ENCODE measurements at regions not wholly inside any gene's neighbourhood (a gene's known extent, or its start where the extent isn't known, plus 50 kb on each side); places are given as distances from the start of the nearest gene placed in this dataset.

DNA sequence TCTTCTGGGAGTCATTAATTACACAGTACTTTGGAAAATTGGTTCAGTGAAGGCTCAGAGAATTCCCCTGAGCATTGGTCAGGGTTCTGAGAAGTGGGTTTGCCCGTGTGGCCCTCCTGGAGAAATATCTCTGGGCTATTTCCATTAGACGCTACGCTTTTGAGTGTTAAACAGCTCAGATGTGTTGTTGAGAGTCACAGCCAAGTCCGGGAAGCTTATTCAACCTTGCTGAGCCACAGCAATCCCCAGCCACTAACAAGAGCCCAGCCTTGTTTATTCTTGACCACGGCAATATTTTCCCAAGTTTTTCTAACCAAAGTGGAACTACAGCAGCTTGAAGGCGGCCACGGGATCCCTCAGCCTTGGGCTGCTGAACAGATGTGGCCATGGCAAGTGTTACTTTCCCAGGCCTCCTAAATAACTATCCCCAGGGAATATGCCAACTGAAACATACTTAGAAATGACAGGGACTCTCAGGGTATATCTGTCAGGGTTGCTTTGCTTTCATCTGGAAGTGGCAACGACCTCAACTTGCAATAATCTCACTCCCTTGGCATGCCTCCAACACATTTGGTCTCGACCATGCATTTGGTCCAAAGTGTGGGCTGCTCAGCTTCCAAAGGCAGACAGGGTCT lies 214.7 kb downstream of the EMX2 start:
- TF ChIP-seq, protein P1, sequence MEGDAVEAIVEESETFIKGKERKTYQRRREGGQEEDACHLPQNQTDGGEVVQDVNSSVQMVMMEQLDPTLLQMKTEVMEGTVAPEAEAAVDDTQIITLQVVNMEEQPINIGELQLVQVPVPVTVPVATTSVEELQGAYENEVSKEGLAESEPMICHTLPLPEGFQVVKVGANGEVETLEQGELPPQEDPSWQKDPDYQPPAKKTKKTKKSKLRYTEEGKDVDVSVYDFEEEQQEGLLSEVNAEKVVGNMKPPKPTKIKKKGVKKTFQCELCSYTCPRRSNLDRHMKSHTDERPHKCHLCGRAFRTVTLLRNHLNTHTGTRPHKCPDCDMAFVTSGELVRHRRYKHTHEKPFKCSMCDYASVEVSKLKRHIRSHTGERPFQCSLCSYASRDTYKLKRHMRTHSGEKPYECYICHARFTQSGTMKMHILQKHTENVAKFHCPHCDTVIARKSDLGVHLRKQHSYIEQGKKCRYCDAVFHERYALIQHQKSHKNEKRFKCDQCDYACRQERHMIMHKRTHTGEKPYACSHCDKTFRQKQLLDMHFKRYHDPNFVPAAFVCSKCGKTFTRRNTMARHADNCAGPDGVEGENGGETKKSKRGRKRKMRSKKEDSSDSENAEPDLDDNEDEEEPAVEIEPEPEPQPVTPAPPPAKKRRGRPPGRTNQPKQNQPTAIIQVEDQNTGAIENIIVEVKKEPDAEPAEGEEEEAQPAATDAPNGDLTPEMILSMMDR (IDR thresholded peaks at IDR 0.05), result no peak

DNA sequence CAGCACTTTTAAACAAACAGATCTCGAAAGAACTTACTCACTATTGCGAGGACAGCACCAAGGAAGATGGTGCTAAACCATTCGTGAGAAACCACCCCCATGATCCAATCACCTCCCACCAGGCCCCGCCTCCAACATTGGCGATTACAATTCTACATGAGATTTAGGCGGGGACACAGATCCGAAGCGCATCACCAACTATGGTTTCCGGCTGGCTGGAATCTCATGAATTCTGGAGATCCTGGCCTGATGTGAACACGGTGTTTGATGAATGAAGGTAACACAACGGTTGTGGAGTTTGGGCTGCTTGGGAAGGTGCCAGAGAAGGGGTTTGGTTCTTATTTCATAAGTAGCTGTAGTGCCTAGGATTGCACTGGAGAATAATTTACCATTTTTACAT lies 216.7 kb downstream of the EMX2 start:
- Histone ChIP-seq H3K4me3 (ENCODE audit: low read depth in 1 of 2, low read length in 1 of 2) (no peak overlapping the region), H3K9me3 (no peaks in the 10 kb centered on the region), H3K27ac (no peak overlapping the region), H3K27me3 (peaks cover 90% of the 10 kb centered on the region), H3K36me3 (no peaks in the 10 kb centered on the region), H3K4me1 (ENCODE audit: control insufficient read depth in 1 of 2, insufficient read depth in 1 of 2, low read depth in 1 of 2, low read length in 1 of 2) (no peaks in the 10 kb centered on the region)
- TF ChIP-seq, protein P1 (IDR thresholded peaks at IDR 0.05), result no peak

More for the DNA sequence above, 214.7 kb downstream of the EMX2 start:
- Histone ChIP-seq H3K27me3 (peaks cover 88% of the 10 kb centered on the region), H3K9me3 (no peaks in the 10 kb centered on the region), H3K4me1 (ENCODE audit: control insufficient read depth in 1 of 2, insufficient read depth in 1 of 2, low read depth in 1 of 2, low read length in 1 of 2) (no peaks in the 10 kb centered on the region), H3K36me3 (no peaks in the 10 kb centered on the region), H3K4me3 (ENCODE audit: low read depth in 1 of 2, low read length in 1 of 2) (no peak overlapping the region), H3K27ac (no peak overlapping the region)

DNA sequence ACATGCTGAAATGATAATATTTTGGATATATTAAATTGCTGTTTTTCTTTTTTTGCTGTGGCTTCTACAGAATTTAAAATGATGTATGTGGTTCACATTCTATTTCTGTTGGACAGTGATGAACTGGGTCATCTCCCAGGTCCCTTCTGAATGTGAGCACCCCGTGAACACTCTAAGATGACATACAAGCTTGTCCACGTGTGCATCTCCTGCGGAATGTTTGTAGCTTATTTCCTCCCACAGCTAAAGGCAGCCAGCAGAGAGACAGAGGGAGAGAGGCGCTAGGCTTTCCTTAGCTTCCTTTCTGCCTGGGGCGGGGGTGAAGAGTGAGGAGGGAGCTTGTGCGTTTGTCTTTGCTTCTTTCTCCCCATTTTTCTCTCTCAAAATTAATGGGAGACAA lies 219.1 kb downstream of the EMX2 start:
- TF ChIP-seq, protein P1 (IDR thresholded peaks at IDR 0.05), result no peak
- Histone ChIP-seq H3K9me3 (no peaks in the 10 kb centered on the region), H3K27ac (no peak overlapping the region), H3K36me3 (no peaks in the 10 kb centered on the region), H3K4me1 (ENCODE audit: control insufficient read depth in 1 of 2, insufficient read depth in 1 of 2, low read depth in 1 of 2, low read length in 1 of 2) (no peaks in the 10 kb centered on the region), H3K27me3 (peaks cover 84% of the 10 kb centered on the region), H3K4me3 (ENCODE audit: low read depth in 1 of 2, low read length in 1 of 2) (no peak overlapping the region)

DNA sequence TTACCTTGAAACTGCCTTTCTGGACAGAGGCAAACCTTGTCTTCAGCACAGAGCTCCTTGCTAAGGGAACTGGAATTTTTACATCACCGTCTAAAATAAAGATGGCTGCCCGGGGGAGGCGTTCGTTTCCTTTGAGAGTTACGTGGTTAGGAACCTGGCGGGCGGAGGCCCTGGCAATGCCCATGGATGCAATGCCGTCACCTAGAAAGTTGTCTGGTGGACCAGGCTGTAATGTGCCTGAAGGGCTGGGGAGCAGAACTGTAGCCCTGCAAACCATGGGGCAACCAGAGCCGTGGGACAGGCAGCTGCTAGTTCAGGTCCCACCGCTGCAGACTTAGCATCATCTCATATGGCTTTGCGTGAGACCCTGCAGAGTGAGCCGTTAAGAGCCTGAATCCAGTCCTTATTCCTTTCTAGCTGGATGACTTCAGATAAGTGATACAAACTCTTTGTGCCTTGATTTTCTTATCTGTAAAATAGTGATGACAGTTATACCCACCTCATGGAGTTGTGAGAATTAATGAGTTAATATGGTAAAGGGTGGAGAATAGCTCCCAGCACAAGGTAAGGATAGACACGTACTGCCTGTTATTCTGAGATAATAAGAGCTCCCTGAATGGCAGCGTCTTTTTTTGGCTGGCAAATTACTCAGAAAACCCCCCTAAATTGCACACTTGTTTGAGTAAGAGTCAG lies 219.7 kb downstream of the EMX2 start:
- no peaks in the 10 kb centered on the region for H3K4me1 ChIP-seq (ENCODE audit: control insufficient read depth in 1 of 2, insufficient read depth in 1 of 2, low read depth in 1 of 2, low read length in 1 of 2)
- no peaks in the 10 kb centered on the region for H3K9me3 ChIP-seq
- no peak overlapping the region for H3K4me3 ChIP-seq (ENCODE audit: low read depth in 1 of 2, low read length in 1 of 2)
- TF ChIP-seq, protein P1 (IDR thresholded peaks at IDR 0.05), result no peak
- no peaks in the 10 kb centered on the region for H3K36me3 ChIP-seq
- no peak overlapping the region for H3K27ac ChIP-seq
- peaks cover 84% of the 10 kb centered on the region for H3K27me3 ChIP-seq

DNA sequence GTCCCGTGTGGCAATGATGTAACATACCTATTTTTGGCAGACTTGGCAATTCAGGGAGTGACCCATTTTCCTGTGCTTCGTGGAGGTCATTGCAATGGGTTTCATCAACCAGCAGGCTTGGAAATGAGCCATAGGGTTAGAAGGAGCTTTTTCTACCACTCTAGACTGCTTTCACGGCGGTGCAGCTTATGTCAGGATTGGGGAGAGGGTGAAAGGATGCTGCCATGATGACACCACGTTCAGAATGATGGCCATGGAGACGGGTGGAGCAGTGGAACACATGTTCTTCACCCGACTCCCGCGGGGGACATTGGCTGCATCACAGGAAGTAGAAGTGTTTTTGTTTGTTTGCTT lies 220.2 kb downstream of the EMX2 start:
- Histone ChIP-seq H3K27me3 (peaks cover 85% of the 10 kb centered on the region), H3K36me3 (no peaks in the 10 kb centered on the region), H3K4me3 (ENCODE audit: low read depth in 1 of 2, low read length in 1 of 2) (no peak overlapping the region), H3K4me1 (ENCODE audit: control insufficient read depth in 1 of 2, insufficient read depth in 1 of 2, low read depth in 1 of 2, low read length in 1 of 2) (no peaks in the 10 kb centered on the region), H3K9me3 (no peaks in the 10 kb centered on the region), H3K27ac (no peak overlapping the region)
- TF ChIP-seq, protein P1 (IDR thresholded peaks at IDR 0.05), result no peak
